Effector memory CD4-positive, alpha-beta T cell (primary cell): ENCODE measurements at regions not wholly inside any gene's neighbourhood (a gene's known extent, or its start where the extent isn't known, plus 50 kb on each side); places are given as distances from the start of the nearest gene placed in this dataset.

Experiments used
- DNase-seq, 3 donors: peaks; one replicate each; pipeline ENCODE4 v3.0.0-alpha.2; 2020
- H3K27ac ChIP-seq: 2 replicates; pipeline ENCODE4 v1.7.0; 2013; ENCODE audit warnings: mild to moderate bottlenecking, low read length, moderate library complexity; ENCODE audit not compliant: insufficient read depth, poor library complexity, severe bottlenecking
- H3K27me3 ChIP-seq: replicated peaks from 2 replicates; pipeline ENCODE4 v1.7.0; 2013; ENCODE audit warnings: mild to moderate bottlenecking, low read length; ENCODE audit not compliant: insufficient read depth, control insufficient read depth, poor library complexity, severe bottlenecking
- H3K36me3 ChIP-seq: 2 replicates; pipeline ENCODE4 v1.7.0; 2013; ENCODE audit warnings: mild to moderate bottlenecking, low read length, moderate library complexity; ENCODE audit not compliant: control insufficient read depth, insufficient read depth
- H3K4me1 ChIP-seq: 2 replicates; pipeline ENCODE4 v1.7.0; 2013; ENCODE audit warnings: low read length, mild to moderate bottlenecking; ENCODE audit not compliant: control insufficient read depth, insufficient read depth, poor library complexity, severe bottlenecking
- H3K4me3 ChIP-seq: 2 replicates; pipeline ENCODE4 v1.7.0; 2013; ENCODE audit warnings: low read length, low read depth, mild to moderate bottlenecking; ENCODE audit not compliant: insufficient read depth, poor library complexity, severe bottlenecking
- H3K9me3 ChIP-seq: 2 replicates; pipeline ENCODE4 v1.7.0; 2013; ENCODE audit warnings: mild to moderate bottlenecking, low read length, moderate library complexity; ENCODE audit not compliant: control insufficient read depth

GRCh38 chrX:4197971-4198370 lies 484.5 kb upstream of the PRKX start:
- Histone ChIP-seq H3K36me3 (no peaks in the 10 kb centered on the region), H3K27me3 (no peaks in the 10 kb centered on the region), H3K4me1 (no peaks in the 10 kb centered on the region), H3K27ac (no peak overlapping the region), H3K9me3 (no peaks in the 10 kb centered on the region), H3K4me3 (no peak overlapping the region)
- no peak for DNase-seq

DNA sequence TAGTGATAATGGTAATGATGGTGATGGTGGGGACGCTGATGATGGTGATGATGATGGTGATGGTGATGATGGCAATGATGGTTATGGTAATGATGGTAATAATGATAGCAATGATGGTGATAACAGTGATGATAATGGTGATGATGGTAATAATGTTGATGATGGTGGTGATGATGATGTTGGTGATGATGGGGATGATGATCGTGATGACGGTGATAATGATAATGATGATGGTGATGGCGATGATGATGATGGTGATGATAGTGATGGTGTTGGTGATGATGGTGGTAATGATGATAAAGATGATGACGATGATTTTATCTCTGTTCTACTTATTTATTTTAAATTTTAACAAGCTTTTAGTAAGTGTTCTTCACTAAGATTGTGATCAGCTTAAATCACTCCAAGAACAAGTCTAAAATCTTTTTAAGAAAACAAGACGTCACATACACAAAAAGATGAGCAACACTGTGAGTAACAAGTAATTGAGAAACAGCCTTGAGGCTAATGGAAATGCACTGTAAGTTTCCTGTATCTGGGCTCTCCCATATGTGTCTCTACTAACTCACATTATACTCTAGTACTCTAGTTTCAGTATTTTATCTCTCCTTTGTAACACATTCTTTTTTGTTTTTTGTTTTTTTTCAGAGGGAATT lies 480.2 kb upstream of the PRKX start:
- H3K36me3 ChIP-seq, result no peaks in the 10 kb centered on the region
- H3K4me1 ChIP-seq, result no peaks in the 10 kb centered on the region
- H3K27ac ChIP-seq, result no peak overlapping the region
- no peaks in the 10 kb centered on the region for H3K27me3 ChIP-seq
- H3K4me3 ChIP-seq, result no peak overlapping the region
- no peaks in the 10 kb centered on the region for H3K9me3 ChIP-seq
- DNase-seq, result no peak

- H3K27me3 ChIP-seq, result no peaks in the 10 kb centered on the region
- H3K9me3 ChIP-seq, result no peaks in the 10 kb centered on the region
- no peaks in the 10 kb centered on the region for H3K4me1 ChIP-seq
- no peaks in the 10 kb centered on the region for H3K36me3 ChIP-seq
- no peak for DNase-seq
- no peak overlapping the region for H3K4me3 ChIP-seq
- no peak overlapping the region for H3K27ac ChIP-seq
These were observed 472.9 kb upstream of the PRKX start for GRCh38 chrX:4186331-4186730.

- no peaks in the 10 kb centered on the region for H3K27me3 ChIP-seq
- no peak overlapping the region for H3K4me3 ChIP-seq
- no peaks in the 10 kb centered on the region for H3K36me3 ChIP-seq
- DNase-seq, result no peak
- H3K27ac ChIP-seq, result no peak overlapping the region
- H3K9me3 ChIP-seq, result no peaks in the 10 kb centered on the region
- no peaks in the 10 kb centered on the region for H3K4me1 ChIP-seq
These were observed 471.6 kb upstream of the PRKX start for GRCh38 chrX:4185086-4185485.

DNA sequence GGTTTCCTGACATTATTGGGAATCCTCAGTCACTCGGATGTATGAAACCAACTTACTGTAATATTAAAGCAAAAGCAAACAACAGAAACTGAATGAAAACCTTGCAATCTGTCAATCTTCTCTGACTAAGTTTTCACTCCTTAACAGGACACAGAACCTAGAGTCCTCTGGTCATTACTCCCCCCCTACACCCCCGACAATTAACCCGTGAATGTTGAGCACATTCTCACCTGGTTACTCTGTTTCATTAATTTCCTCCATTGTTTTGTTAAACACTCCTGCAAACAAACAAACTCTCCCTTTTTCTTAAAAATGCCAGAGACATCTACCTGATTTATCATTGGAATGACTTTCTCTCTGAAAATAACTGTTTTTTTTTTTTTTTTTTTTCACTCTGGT lies 469.0 kb upstream of the PRKX start:
- no peak for DNase-seq
- no peak overlapping the region for H3K4me3 ChIP-seq
- H3K36me3 ChIP-seq, result no peaks in the 10 kb centered on the region
- no peak overlapping the region for H3K27ac ChIP-seq
- H3K4me1 ChIP-seq, result no peaks in the 10 kb centered on the region
- no peaks in the 10 kb centered on the region for H3K9me3 ChIP-seq
- H3K27me3 ChIP-seq, result no peaks in the 10 kb centered on the region

- Histone ChIP-seq H3K27me3 (no peaks in the 10 kb centered on the region), H3K36me3 (no peaks in the 10 kb centered on the region), H3K9me3 (no peaks in the 10 kb centered on the region), H3K4me3 (no peak overlapping the region), H3K4me1 (no peaks in the 10 kb centered on the region), H3K27ac (no peak overlapping the region)
- DNase-seq, result no peak
These were observed 468.4 kb upstream of the PRKX start for GRCh38 chrX:4181782-4182407.

DNA sequence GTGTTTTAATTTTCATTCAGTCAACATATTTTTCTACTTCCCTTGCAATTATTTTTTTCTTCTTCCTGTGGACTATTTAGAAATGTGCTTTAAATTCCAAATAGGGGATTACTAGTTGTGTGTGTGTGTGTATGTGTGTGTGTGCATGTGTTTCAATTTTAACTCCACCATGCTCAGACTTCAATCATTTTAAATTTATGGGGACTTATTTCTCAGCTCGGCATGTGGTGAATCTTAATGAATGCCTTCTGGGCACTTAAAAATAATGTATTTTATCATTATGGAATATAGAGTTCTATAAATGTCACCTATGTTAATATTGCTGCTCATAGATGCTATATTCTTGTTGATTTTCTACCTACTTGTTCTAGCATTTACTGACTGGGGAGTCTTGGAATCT lies 465.6 kb upstream of the PRKX start:
- no peaks in the 10 kb centered on the region for H3K4me1 ChIP-seq
- no peak overlapping the region for H3K4me3 ChIP-seq
- H3K27ac ChIP-seq, result no peak overlapping the region
- H3K36me3 ChIP-seq, result no peaks in the 10 kb centered on the region
- H3K27me3 ChIP-seq, result no peaks in the 10 kb centered on the region
- no peaks in the 10 kb centered on the region for H3K9me3 ChIP-seq
- no peak for DNase-seq

GRCh38 chrX:4175221-4175620 lies 461.8 kb upstream of the PRKX start:
- Histone ChIP-seq H3K36me3 (no peaks in the 10 kb centered on the region), H3K4me3 (no peak overlapping the region), H3K27me3 (no peaks in the 10 kb centered on the region), H3K9me3 (no peaks in the 10 kb centered on the region), H3K4me1 (no peaks in the 10 kb centered on the region), H3K27ac (no peak overlapping the region)
- no peak for DNase-seq

DNA sequence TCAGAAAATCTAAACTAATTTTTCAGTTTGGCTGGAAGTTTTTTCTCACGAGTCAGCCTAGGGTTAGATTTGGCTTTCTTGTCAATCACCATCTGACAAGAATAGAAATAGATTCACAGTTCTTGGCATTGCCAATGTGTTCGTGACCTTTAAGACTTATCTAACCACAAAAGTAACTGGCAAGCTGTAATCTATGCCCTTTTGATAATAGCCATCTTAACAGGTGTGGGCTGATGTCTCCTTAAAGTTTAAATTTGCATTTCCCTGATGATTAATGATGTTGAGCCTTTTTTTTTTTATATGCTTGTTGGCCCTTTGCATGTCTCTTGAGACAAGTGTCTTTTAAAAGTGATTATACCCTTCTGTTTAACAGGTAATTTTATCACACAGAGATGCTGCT lies 460.3 kb upstream of the PRKX start:
- DNase-seq, result no peak
- no peaks in the 10 kb centered on the region for H3K4me1 ChIP-seq
- H3K9me3 ChIP-seq, result no peaks in the 10 kb centered on the region
- no peak overlapping the region for H3K4me3 ChIP-seq
- H3K27me3 ChIP-seq, result no peaks in the 10 kb centered on the region
- no peak overlapping the region for H3K27ac ChIP-seq
- H3K36me3 ChIP-seq, result no peaks in the 10 kb centered on the region

- no peak overlapping the region for H3K4me3 ChIP-seq
- no peak for DNase-seq
- no peak overlapping the region for H3K27ac ChIP-seq
These were observed 438.3 kb upstream of the PRKX start for GRCh38 chrX:4151798-4152197.

More at GRCh38 chrX:4151798-4152197, 438.3 kb upstream of the PRKX start:
- H3K36me3 ChIP-seq, result no peaks in the 10 kb centered on the region
- H3K4me1 ChIP-seq, result no peaks in the 10 kb centered on the region
- H3K27me3 ChIP-seq, result no peaks in the 10 kb centered on the region
- H3K9me3 ChIP-seq, result no peaks in the 10 kb centered on the region
